Neuronal stem cell (in vitro differentiated cells): ENCODE measurements at regions not wholly inside any gene's neighbourhood (a gene's known extent, or its start where the extent isn't known, plus 50 kb on each side); places are given as distances from the start of the nearest gene placed in this dataset.

Experiments used
- DNase-seq: peaks from one replicate; pipeline ENCODE4 v3.0.0-alpha.2; 2013; ENCODE audit warnings: low spot score
- H2AFZ ChIP-seq: one replicate; pipeline ENCODE4 v1.6.1; 2013; ENCODE audit warnings: mild to moderate bottlenecking, low read length, inconsistent platforms
- H2AK5ac ChIP-seq: 2 replicates; pipeline ENCODE4 v1.6.1; 2013; ENCODE audit warnings: low read depth, mild to moderate bottlenecking, inconsistent platforms, low read length, moderate library complexity, mixed read lengths
- H2BK120ac ChIP-seq: 2 replicates; pipeline ENCODE4 v1.6.1; 2013; ENCODE audit warnings: low read depth, mild to moderate bottlenecking, inconsistent platforms, low read length, moderate library complexity, mixed read lengths
- H2BK12ac ChIP-seq: one replicate; pipeline ENCODE4 v1.6.1; 2013; ENCODE audit warnings: low read length, inconsistent platforms
- H2BK15ac ChIP-seq: 2 replicates; pipeline ENCODE4 v1.6.1; 2013; ENCODE audit warnings: mild to moderate bottlenecking, low read length, inconsistent platforms, mixed read lengths
- H2BK5ac ChIP-seq: one replicate; pipeline ENCODE4 v1.6.1; 2013; ENCODE audit warnings: inconsistent platforms, mild to moderate bottlenecking, low read length, moderate library complexity
- H3K14ac ChIP-seq: one replicate; pipeline ENCODE4 v1.6.1; 2013; ENCODE audit warnings: low read length, inconsistent platforms
- H3K18ac ChIP-seq: 2 replicates; pipeline ENCODE4 v1.6.1; 2013; ENCODE audit warnings: low read length, inconsistent platforms
- H3K23ac ChIP-seq: 2 replicates; pipeline ENCODE4 v1.6.1; 2013; ENCODE audit warnings: low read depth, mild to moderate bottlenecking, mixed read lengths, low read length, inconsistent platforms; ENCODE audit not compliant: poor library complexity
- H3K27ac ChIP-seq: replicated peaks from 3 replicates; pipeline ENCODE4 v1.5.1; 2013; ENCODE audit warnings: low read length, inconsistent platforms
- H3K27me3 ChIP-seq, 3 experiments: 2 replicates each; pipeline ENCODE4 v1.6.1; 2013; ENCODE audit warnings: low read length in 3 of 3, mild to moderate bottlenecking in 2 of 3, inconsistent platforms in 1 of 3, low read depth in 1 of 3, mixed read lengths in 1 of 3, moderate library complexity in 1 of 3; ENCODE audit not compliant: control insufficient read depth in 3 of 3, insufficient read depth in 3 of 3
- H3K36me3 ChIP-seq, 2 donors: replicated peaks in 1 of 2; 2 replicates each; pipeline ENCODE4 v1.6.1; 2013; ENCODE audit warnings: low read length in 2 of 2; ENCODE audit not compliant: control insufficient read depth in 2 of 2, insufficient read depth in 2 of 2
- H3K4ac ChIP-seq: 2 replicates; pipeline ENCODE4 v1.6.1; 2013; ENCODE audit warnings: inconsistent platforms, mild to moderate bottlenecking, low read length, moderate library complexity
- H3K4me1 ChIP-seq, 2 donors: 1 replicate in 1 of 2; 2 replicates in 1 of 2; pipeline ENCODE4 v1.6.1; 2013; ENCODE audit warnings: low read length in 2 of 2, low read depth in 1 of 2; ENCODE audit not compliant: control insufficient read depth in 2 of 2, insufficient read depth in 1 of 2
- H3K4me2 ChIP-seq: one replicate; pipeline ENCODE4 v1.6.1; 2013; ENCODE audit warnings: mild to moderate bottlenecking, low read length, inconsistent platforms; ENCODE audit not compliant: insufficient read depth, poor library complexity, severe bottlenecking
- H3K4me3 ChIP-seq, 2 donors: 2 replicates each; pipeline ENCODE4 v1.5.1; 2013; ENCODE audit warnings: low read length in 2 of 2, mild to moderate bottlenecking in 2 of 2, inconsistent platforms in 1 of 2, moderate library complexity in 1 of 2
- H3K79me1 ChIP-seq: one replicate; pipeline ENCODE4 v1.6.1; 2013; ENCODE audit warnings: low read depth, mild to moderate bottlenecking, inconsistent platforms, low read length, moderate library complexity
- H3K9ac ChIP-seq: one replicate; pipeline ENCODE4 v1.6.1; 2013; ENCODE audit warnings: mild to moderate bottlenecking, low read depth, low read length, inconsistent platforms; ENCODE audit not compliant: poor library complexity
- H3K9me3 ChIP-seq, 2 donors: replicated peaks in 1 of 2; 2 replicates each; pipeline versions ENCODE3 to v1.6.1; 2013; ENCODE audit warnings: low read length in 2 of 2, mild to moderate bottlenecking in 2 of 2, inconsistent platforms in 1 of 2, low read depth in 1 of 2, mixed read lengths in 1 of 2, moderate library complexity in 1 of 2; ENCODE audit not compliant: control insufficient read depth in 2 of 2, insufficient read depth in 1 of 2
- H4K8ac ChIP-seq: one replicate; pipeline ENCODE4 v1.6.1; 2013; ENCODE audit warnings: low read depth, mild to moderate bottlenecking, inconsistent platforms, low read length, moderate library complexity
- H4K91ac ChIP-seq: one replicate; pipeline ENCODE4 v1.6.1; 2013; ENCODE audit warnings: low read length, low read depth, mild to moderate bottlenecking, inconsistent platforms; ENCODE audit not compliant: poor library complexity
- WGBS, 2 donors: extraction: QIAGEN DNeasy Blood & Tissue Kit; methylation state at CpG; one replicate each; pipeline ENCODE4 v1.1.7; 2013; ENCODE audit warnings: missing lambda C conversion rate in 2 of 2, mixed read lengths in 1 of 2; ENCODE audit not compliant: insufficient read length in 2 of 2, insufficient replicate concordance in 1 of 2; ENCODE audit errors: extremely low coverage in 2 of 2; 5-methylcytosine and 5-hydroxymethylcytosine counted together

- no peaks in the 10 kb centered on the region for H3K9me3 ChIP-seq
- no peak overlapping the region for H2AK5ac ChIP-seq
- H3K4me3 ChIP-seq = no peak overlapping the region
- H3K36me3 ChIP-seq = no peaks in the 10 kb centered on the region
- H3K27ac ChIP-seq = no peak overlapping the region
- no peak overlapping the region for H3K4me2 ChIP-seq
- no peak overlapping the region for H2BK12ac ChIP-seq
- no peak overlapping the region for H3K18ac ChIP-seq
- H3K4ac ChIP-seq = no peak overlapping the region
- no peaks in the 10 kb centered on the region for H3K79me1 ChIP-seq
- WGBS, 2 donors = no CpG with 5 or more reads among the region's 10 CpGs
- H2BK5ac ChIP-seq = no peak overlapping the region
- H2BK15ac ChIP-seq = no peak overlapping the region
- peaks cover 0 to 47% (median 11%) of the 10 kb centered on the region in 3 experiments for H3K27me3 ChIP-seq
- no peak overlapping the region for H3K9ac ChIP-seq
- no peak overlapping the region for H2BK120ac ChIP-seq
- H4K8ac ChIP-seq = no peak overlapping the region
- peak; percentile 48 for DNase-seq
- H2AFZ ChIP-seq = no peak overlapping the region
- H3K14ac ChIP-seq = no peak overlapping the region
- H3K4me1 ChIP-seq = peaks cover 0 to 18% of the 10 kb centered on the region in 2 donors
- H4K91ac ChIP-seq = no peak overlapping the region
- no peak overlapping the region for H3K23ac ChIP-seq
These were observed 191.0 kb downstream of the SATB1 start for GRCh38 chr3:18233987-18234716.

- Histone ChIP-seq H2BK5ac (no peak overlapping the region), H2BK15ac (no peak overlapping the region), H3K79me1 (no peaks in the 10 kb centered on the region), H3K27ac (no peak overlapping the region), H3K9ac (no peak overlapping the region), H4K91ac (no peak overlapping the region), H3K9me3 (no peaks in the 10 kb centered on the region), H4K8ac (no peak overlapping the region), H3K23ac (no peak overlapping the region), H3K4me1 (peaks cover 0 to 16% of the 10 kb centered on the region in 2 donors), H3K27me3 (peaks cover 0 to 35% (median 11%) of the 10 kb centered on the region in 3 experiments), H2AK5ac (no peak overlapping the region), H3K14ac (no peak overlapping the region), H3K4me3 (no peak overlapping the region), H2BK120ac (no peak overlapping the region), H3K36me3 (no peaks in the 10 kb centered on the region), H2BK12ac (no peak overlapping the region), H3K4ac (no peak overlapping the region), H3K4me2 (no peak overlapping the region), H2AFZ (no peak overlapping the region), H3K18ac (no peak overlapping the region)
- WGBS, 2 donors = no CpG with 5 or more reads among the region's 3 CpGs
- no peak for DNase-seq
These were observed 192.8 kb downstream of the SATB1 start for GRCh38 chr3:18232317-18232716.

- no peak overlapping the region for H2AK5ac ChIP-seq
- H2AFZ ChIP-seq = no peak overlapping the region
- no CpG with 5 or more reads among the region's 1 CpG for WGBS, 2 donors
- H4K8ac ChIP-seq = no peak overlapping the region
- no peaks in the 10 kb centered on the region for H3K79me1 ChIP-seq
- no peaks in the 10 kb centered on the region for H3K9me3 ChIP-seq
- no peak for DNase-seq
- no peak overlapping the region for H3K9ac ChIP-seq
- H2BK15ac ChIP-seq = no peak overlapping the region
- H3K4me2 ChIP-seq = no peak overlapping the region
- no peaks in the 10 kb centered on the region for H3K4me1 ChIP-seq
- no peak overlapping the region for H3K4me3 ChIP-seq
- no peak overlapping the region for H2BK5ac ChIP-seq
- H3K23ac ChIP-seq = no peak overlapping the region
- no peaks in the 10 kb centered on the region for H3K36me3 ChIP-seq
- H3K14ac ChIP-seq = no peak overlapping the region
- peaks cover 0 to 12% (median 0%) of the 10 kb centered on the region in 3 experiments for H3K27me3 ChIP-seq
- H3K18ac ChIP-seq = no peak overlapping the region
- H2BK120ac ChIP-seq = no peak overlapping the region
- no peak overlapping the region for H3K4ac ChIP-seq
- no peak overlapping the region for H4K91ac ChIP-seq
- H3K27ac ChIP-seq = no peak overlapping the region
- H2BK12ac ChIP-seq = no peak overlapping the region
These were observed 197.1 kb downstream of the SATB1 start for GRCh38 chr3:18228060-18228459.

- Histone ChIP-seq H3K9ac (no peak overlapping the region), H3K4me3 (no peak overlapping the region), H4K91ac (no peak overlapping the region), H3K27ac (no peak overlapping the region), H3K4me1 (peaks cover 0 to 5% of the 10 kb centered on the region in 2 donors), H2BK120ac (no peak overlapping the region), H3K27me3 (peaks cover 0 to 5% (median 0%) of the 10 kb centered on the region in 3 experiments), H3K4ac (no peak overlapping the region), H3K36me3 (no peaks in the 10 kb centered on the region), H2AK5ac (no peak overlapping the region), H4K8ac (no peak overlapping the region), H3K14ac (no peak overlapping the region), H3K9me3 (no peaks in the 10 kb centered on the region), H3K18ac (no peak overlapping the region), H2AFZ (no peak overlapping the region), H3K4me2 (no peak overlapping the region), H3K23ac (no peak overlapping the region), H2BK5ac (no peak overlapping the region), H2BK15ac (no peak overlapping the region), H3K79me1 (no peaks in the 10 kb centered on the region), H2BK12ac (no peak overlapping the region)
- WGBS, 2 donors = no CpG with 5 or more reads among the region's 3 CpGs
- DNase-seq = no peak
These were observed 199.4 kb downstream of the SATB1 start for GRCh38 chr3:18225709-18226108.
